HCT116 (cell line): ENCODE measurements at regions not wholly inside any gene's neighbourhood (a gene's known extent, or its start where the extent isn't known, plus 50 kb on each side); places are given as distances from the start of the nearest gene placed in this dataset.
"Not testable (repeated sequence)": the region's sequence is repeated elsewhere in the genome, so short reads cannot be mapped to it uniquely, and the experiment has no call there.

ENCODE experiments used
- ATAC-seq: fragments of 200-7000 bp; cut with Tn5 transposase; 2 replicates; pipeline ENCODE4 v1.9.1; 2020; ENCODE audit warnings: mild to moderate bottlenecking, moderate library complexity
- BruUV-seq: library from RNA; stranded (reverse); fragments of 400-500 nt; replicated peaks from 2 replicates; lab custom pipeline; 2021; lab: Mats Ljungman, UMichigan
- CTCF ChIA-PET: fragments of 300-600 bp; sonication (Branson Sonifier 250); formaldehyde crosslinking; loops from one replicate; lab custom pipeline; 2021; ENCODE audit warnings: antibody characterized with exemption; lab: Charles Lee
- POLR2A ChIA-PET: fragments of 300-600, 350-600 bp; sonication (Branson Sonifier 250); formaldehyde crosslinking; loops from one replicate; lab custom pipeline; 2021; ENCODE audit warnings: antibody characterized with exemption; lab: Charles Lee
- RAD21 ChIA-PET, 2 experiments: fragments of 300-600 bp; sonication (Branson Sonifier 250); formaldehyde crosslinking; loops; one replicate each; lab custom pipeline; 2023; ENCODE audit warnings: low total read pairs in 2 of 2; ENCODE audit not compliant: uncharacterized antibody in 2 of 2, unreplicated experiment in 2 of 2, low non-redundant PET in 1 of 2; lab: Charles Lee
- DNase-seq: peaks from one replicate; pipeline ENCODE4 v3.0.0-alpha.2; 2010; ENCODE audit warnings: low read depth, low spot score
- H2AFZ ChIP-seq: fragments of 200-600 bp; shearing (Covaris generic), sonication (generic); 2 replicates; pipeline ENCODE4 v1.6.1; 2017; ENCODE audit warnings: low read depth, mixed run types, mixed read lengths, antibody characterized with exemption, low read length; ENCODE audit not compliant: poor library complexity, severe bottlenecking
- H3K27ac ChIP-seq: 2 replicates; pipeline ENCODE4 v1.5.1; 2012; ENCODE audit warnings: low read depth, low read length
- H3K27me3 ChIP-seq: fragments of 200-600 bp; sonication (generic); 2 replicates; pipeline ENCODE4 v1.6.1; 2016; ENCODE audit warnings: mixed run types, low read length, mixed read lengths; ENCODE audit not compliant: insufficient read depth
- H3K36me3 ChIP-seq, 2 experiments: fragments of 200-500 bp in 1 of 2; fragments of 200-600 bp in 1 of 2; sonication (Bioruptor generic) in 1 of 2; sonication (generic) in 1 of 2; 2 replicates each; pipeline versions ENCODE4 v1.5.1 to v1.6.1; 2014 to 2016; ENCODE audit warnings: low read length in 2 of 2, inconsistent platforms in 1 of 2, mixed read lengths in 1 of 2, mixed run types in 1 of 2; ENCODE audit not compliant: insufficient read depth in 2 of 2, control insufficient read depth in 1 of 2
- H3K4me1 ChIP-seq, 2 experiments: fragments of 200-600 bp in 1 of 2; sonication (generic) in 1 of 2; 2 replicates each; pipeline versions ENCODE4 v1.5.1 to v1.6.1; 2012 to 2017; ENCODE audit warnings: low read length in 2 of 2, inconsistent platforms in 1 of 2, mild to moderate bottlenecking in 1 of 2, mixed read lengths in 1 of 2, mixed run types in 1 of 2, moderate library complexity in 1 of 2; ENCODE audit not compliant: insufficient read depth in 2 of 2, control insufficient read depth in 1 of 2
- H3K4me2 ChIP-seq: fragments of 200-600 bp; sonication (generic); 2 replicates; pipeline ENCODE4 v1.6.1; 2017; ENCODE audit warnings: mixed run types, low read length, mixed read lengths
- H3K4me3 ChIP-seq, 2 experiments: fragments of 200-600 bp in 1 of 2; sonication (generic) in 1 of 2; replicated peaks in 1 of 2; 2 replicates each; pipeline ENCODE4 v1.5.1; 2011 to 2016; ENCODE audit warnings: low read length in 2 of 2, control low read depth in 1 of 2, low read depth in 1 of 2, mild to moderate bottlenecking in 1 of 2, mixed read lengths in 1 of 2, mixed run types in 1 of 2
- H3K79me2 ChIP-seq: fragments of 200-600 bp; sonication (generic); 2 replicates; pipeline ENCODE4 v1.6.1; 2017; ENCODE audit warnings: mild to moderate bottlenecking, mixed run types, low read length, moderate library complexity, mixed read lengths; ENCODE audit not compliant: insufficient read depth
- H3K9ac ChIP-seq: fragments of 200-600 bp; sonication (generic); 2 replicates; pipeline ENCODE4 v1.6.1; 2016; ENCODE audit warnings: low read length, mixed read lengths
- H3K9me2 ChIP-seq: fragments of 200-600 bp; sonication (generic), shearing (Covaris generic); 2 replicates; pipeline ENCODE4 v1.6.1; 2017; ENCODE audit warnings: mixed run types, mild to moderate bottlenecking, moderate library complexity; ENCODE audit not compliant: insufficient read depth
- H3K9me3 ChIP-seq, 2 experiments: fragments of 200-500 bp in 1 of 2; fragments of 200-600 bp in 1 of 2; sonication (Bioruptor generic) in 1 of 2; sonication (generic) in 1 of 2; 2 replicates each; pipeline ENCODE4 v1.6.1; 2014 to 2017; ENCODE audit warnings: low read length in 2 of 2, mixed read lengths in 2 of 2, inconsistent platforms in 1 of 2, low read depth in 1 of 2, mild to moderate bottlenecking in 1 of 2, mixed run types in 1 of 2, moderate library complexity in 1 of 2; ENCODE audit not compliant: control insufficient read depth in 1 of 2, insufficient read depth in 1 of 2
- H4K20me1 ChIP-seq: fragments of 200-600 bp; sonication (generic), shearing (Covaris generic); 2 replicates; pipeline ENCODE4 v1.6.1; 2017; ENCODE audit warnings: mixed run types, mild to moderate bottlenecking, moderate library complexity; ENCODE audit not compliant: insufficient read depth
- ATF3 ChIP-seq: IDR thresholded peaks from 2 replicates; pipeline ENCODE4 v1.6.1; 2012
- EGR1 ChIP-seq: IDR thresholded peaks from 2 replicates; pipeline ENCODE4 v1.6.1; 2012; ENCODE audit warnings: low read depth
- ELF1 ChIP-seq: IDR thresholded peaks from 2 replicates; pipeline ENCODE4 v1.6.1; 2012; ENCODE audit warnings: low read depth, borderline replicate concordance
- JUND ChIP-seq: IDR thresholded peaks from 2 replicates; pipeline ENCODE4 v1.6.1; 2012
- RAD21 ChIP-seq: IDR thresholded peaks from 2 replicates; pipeline ENCODE4 v1.6.1; 2012; ENCODE audit warnings: low read depth, mild to moderate bottlenecking
- SIN3A ChIP-seq: IDR thresholded peaks from 2 replicates; pipeline ENCODE4 v1.6.1; 2012; ENCODE audit warnings: low read depth
- SP1 ChIP-seq: IDR thresholded peaks from 2 replicates; pipeline ENCODE4 v1.6.1; 2012; ENCODE audit warnings: low read depth
- SRF ChIP-seq: IDR thresholded peaks from 2 replicates; pipeline ENCODE4 v1.6.1; 2012; ENCODE audit warnings: low read depth
- YY1 ChIP-seq: IDR thresholded peaks from 2 replicates; pipeline ENCODE4 v1.6.1; 2011; ENCODE audit warnings: low read length, low read depth, moderate library complexity, mild to moderate bottlenecking; ENCODE audit not compliant: insufficient replicate concordance; ENCODE audit errors: extremely low read depth
- intact Hi-C: fragments of 100-400 bp; cut with micrococcal nuclease; formaldehyde crosslinking; loops from 2 replicates; pipeline ENCODE4 v1.10.0; 2022
- TF ChIP-seq, protein P1 (sequence below), 3 experiments: fragments of 200-600 bp in 1 of 3; sonication (generic) in 1 of 3; IDR thresholded peaks in 2 of 3; conservative IDR thresholded peaks in 1 of 3; 2 replicates each; pipeline ENCODE4 v1.5.1; 2012 to 2017; ENCODE audit warnings: low read depth in 2 of 3, low read length in 2 of 3, antibody characterized with exemption in 1 of 3, borderline replicate concordance in 1 of 3, control low read depth in 1 of 3, mild to moderate bottlenecking in 1 of 3, mixed read lengths in 1 of 3, mixed run types in 1 of 3, moderate library complexity in 1 of 3; ENCODE audit not compliant: insufficient read depth in 1 of 3
- TF ChIP-seq, protein P2 (sequence below): IDR thresholded peaks from 2 replicates; pipeline ENCODE4 v1.6.1; 2012; ENCODE audit warnings: low read depth
- TF ChIP-seq, protein P3 (sequence below): IDR thresholded peaks from 2 replicates; pipeline ENCODE4 v1.6.1; 2012

DNA sequence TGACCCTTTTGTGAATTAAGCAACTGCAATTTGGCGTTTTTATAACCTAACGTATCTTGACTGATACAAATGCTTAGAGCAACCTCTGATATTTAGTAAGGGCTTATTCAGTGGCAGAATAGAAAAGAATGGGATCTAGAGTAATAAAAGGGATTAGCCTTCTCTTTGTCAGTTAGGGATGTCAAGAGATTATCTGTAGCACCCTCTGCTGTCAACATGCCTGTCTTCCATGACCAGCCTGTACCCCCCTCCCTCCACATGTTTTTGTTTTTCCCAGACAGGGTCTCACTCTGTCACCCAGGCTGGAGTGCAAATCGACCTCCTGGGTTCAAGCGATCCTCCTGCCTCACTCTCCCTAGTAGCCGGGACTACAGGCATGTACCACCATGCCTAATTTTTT, 198.1 kb downstream of the NPIPA7 start:
- BruUV-seq, H3K36me3 ChIP-seq, intact Hi-C loops, H3K79me2 ChIP-seq, H3K4me2 ChIP-seq, H3K27me3 ChIP-seq, POLR2A ChIA-PET, H3K4me3 ChIP-seq, RAD21 ChIA-PET, H2AFZ ChIP-seq, ATAC-seq, H3K27ac ChIP-seq, H3K9me3 ChIP-seq, H3K4me1 ChIP-seq, DNase-seq, CTCF ChIA-PET, H3K9ac ChIP-seq, H3K9me2 ChIP-seq, H4K20me1 ChIP-seq: not testable (repeated sequence)
- TF ChIP-seq, protein P1, sequence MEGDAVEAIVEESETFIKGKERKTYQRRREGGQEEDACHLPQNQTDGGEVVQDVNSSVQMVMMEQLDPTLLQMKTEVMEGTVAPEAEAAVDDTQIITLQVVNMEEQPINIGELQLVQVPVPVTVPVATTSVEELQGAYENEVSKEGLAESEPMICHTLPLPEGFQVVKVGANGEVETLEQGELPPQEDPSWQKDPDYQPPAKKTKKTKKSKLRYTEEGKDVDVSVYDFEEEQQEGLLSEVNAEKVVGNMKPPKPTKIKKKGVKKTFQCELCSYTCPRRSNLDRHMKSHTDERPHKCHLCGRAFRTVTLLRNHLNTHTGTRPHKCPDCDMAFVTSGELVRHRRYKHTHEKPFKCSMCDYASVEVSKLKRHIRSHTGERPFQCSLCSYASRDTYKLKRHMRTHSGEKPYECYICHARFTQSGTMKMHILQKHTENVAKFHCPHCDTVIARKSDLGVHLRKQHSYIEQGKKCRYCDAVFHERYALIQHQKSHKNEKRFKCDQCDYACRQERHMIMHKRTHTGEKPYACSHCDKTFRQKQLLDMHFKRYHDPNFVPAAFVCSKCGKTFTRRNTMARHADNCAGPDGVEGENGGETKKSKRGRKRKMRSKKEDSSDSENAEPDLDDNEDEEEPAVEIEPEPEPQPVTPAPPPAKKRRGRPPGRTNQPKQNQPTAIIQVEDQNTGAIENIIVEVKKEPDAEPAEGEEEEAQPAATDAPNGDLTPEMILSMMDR (IDR thresholded peaks at IDR 0.05 in 2 of 3, conservative IDR thresholded peaks at IDR 0.05 in 1 of 3; ENCODE audit: borderline replicate concordance in 1 of 3, insufficient read depth in 1 of 3, low read depth in 2 of 3, low read length in 2 of 3), result 0 out of 6 replicates have a peak, but pooled peaks of 1 of the 3 experiments have one; percentile 13
- peak; percentile 24; the same call in 1 of the 2 replicates for TF ChIP-seq RAD21

- Histone ChIP-seq H3K79me2 (no peaks in the 10 kb centered on the region), H3K9me2 (no peaks in the 10 kb centered on the region), H3K4me2 (no peak overlapping the region), H3K4me1 (no peaks in the 10 kb centered on the region), H3K27me3 (no peaks in the 10 kb centered on the region), H3K27ac (no peak overlapping the region), H3K9ac (no peak overlapping the region), H2AFZ (no peak overlapping the region), H3K36me3 (no peaks in the 10 kb centered on the region), H3K9me3 (no peaks in the 10 kb centered on the region), H4K20me1 (no peaks in the 10 kb centered on the region), H3K4me3 (no peak overlapping the region)
- BruUV-seq, result no TSS peak
- intact Hi-C loops, result no loop called here
- no peak for DNase-seq
- POLR2A ChIA-PET, result no interaction called here
- CTCF ChIA-PET, result no interaction called here
- RAD21 ChIA-PET, result no interaction called here
- ATAC-seq, result no peak
- TF ChIP-seq YY1 (no peak), SIN3A (no peak), EGR1 (no peak), SRF (no peak), ELF1 (no peak), JUND (no peak), ATF3 (no peak), RAD21 (no peak), SP1 (no peak)
- TF ChIP-seq, protein P2, sequence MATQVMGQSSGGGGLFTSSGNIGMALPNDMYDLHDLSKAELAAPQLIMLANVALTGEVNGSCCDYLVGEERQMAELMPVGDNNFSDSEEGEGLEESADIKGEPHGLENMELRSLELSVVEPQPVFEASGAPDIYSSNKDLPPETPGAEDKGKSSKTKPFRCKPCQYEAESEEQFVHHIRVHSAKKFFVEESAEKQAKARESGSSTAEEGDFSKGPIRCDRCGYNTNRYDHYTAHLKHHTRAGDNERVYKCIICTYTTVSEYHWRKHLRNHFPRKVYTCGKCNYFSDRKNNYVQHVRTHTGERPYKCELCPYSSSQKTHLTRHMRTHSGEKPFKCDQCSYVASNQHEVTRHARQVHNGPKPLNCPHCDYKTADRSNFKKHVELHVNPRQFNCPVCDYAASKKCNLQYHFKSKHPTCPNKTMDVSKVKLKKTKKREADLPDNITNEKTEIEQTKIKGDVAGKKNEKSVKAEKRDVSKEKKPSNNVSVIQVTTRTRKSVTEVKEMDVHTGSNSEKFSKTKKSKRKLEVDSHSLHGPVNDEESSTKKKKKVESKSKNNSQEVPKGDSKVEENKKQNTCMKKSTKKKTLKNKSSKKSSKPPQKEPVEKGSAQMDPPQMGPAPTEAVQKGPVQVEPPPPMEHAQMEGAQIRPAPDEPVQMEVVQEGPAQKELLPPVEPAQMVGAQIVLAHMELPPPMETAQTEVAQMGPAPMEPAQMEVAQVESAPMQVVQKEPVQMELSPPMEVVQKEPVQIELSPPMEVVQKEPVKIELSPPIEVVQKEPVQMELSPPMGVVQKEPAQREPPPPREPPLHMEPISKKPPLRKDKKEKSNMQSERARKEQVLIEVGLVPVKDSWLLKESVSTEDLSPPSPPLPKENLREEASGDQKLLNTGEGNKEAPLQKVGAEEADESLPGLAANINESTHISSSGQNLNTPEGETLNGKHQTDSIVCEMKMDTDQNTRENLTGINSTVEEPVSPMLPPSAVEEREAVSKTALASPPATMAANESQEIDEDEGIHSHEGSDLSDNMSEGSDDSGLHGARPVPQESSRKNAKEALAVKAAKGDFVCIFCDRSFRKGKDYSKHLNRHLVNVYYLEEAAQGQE, result no peak
- TF ChIP-seq, protein P3, sequence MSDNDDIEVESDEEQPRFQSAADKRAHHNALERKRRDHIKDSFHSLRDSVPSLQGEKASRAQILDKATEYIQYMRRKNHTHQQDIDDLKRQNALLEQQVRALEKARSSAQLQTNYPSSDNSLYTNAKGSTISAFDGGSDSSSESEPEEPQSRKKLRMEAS, result no peak
- TF ChIP-seq, protein P1 (IDR thresholded peaks at IDR 0.05 in 2 of 3, conservative IDR thresholded peaks at IDR 0.05 in 1 of 3; ENCODE audit: borderline replicate concordance in 1 of 3, insufficient read depth in 1 of 3, low read depth in 2 of 3, low read length in 2 of 3), result no peak
These were observed 199.8 kb downstream of the NPIPA7 start for GRCh38 chr16:16578701-16579100.
